Neutrophil (primary cell): ENCODE measurements at regions not wholly inside any gene's neighbourhood (a gene's known extent, or its start where the extent isn't known, plus 50 kb on each side); places are given as distances from the start of the nearest gene placed in this dataset.
"Not testable (repeated sequence)": the region's sequence is repeated elsewhere in the genome, so short reads cannot be mapped to it uniquely, and the experiment has no call there.

Source experiments
- H3K27ac ChIP-seq: fragments of 200-600 bp; sonication (generic); 2 replicates; pipeline ENCODE4 v1.5.1; 2016; ENCODE audit warnings: mild to moderate bottlenecking, moderate library complexity
- H3K27me3 ChIP-seq: fragments of 200-600 bp; sonication (generic); 2 replicates; pipeline ENCODE4 v1.6.0; 2016; ENCODE audit warnings: mild to moderate bottlenecking
- H3K36me3 ChIP-seq: fragments of 200-600 bp; sonication (generic); 2 replicates; pipeline ENCODE4 v1.5.1; 2017
- H3K4me1 ChIP-seq, 2 experiments: fragments of 200-600 bp in 1 of 2; sonication (generic) in 1 of 2; 1 replicate in 1 of 2; 2 replicates in 1 of 2; pipeline versions ENCODE4 v1.5.1 to v1.6.1; 2013 to 2016; ENCODE audit warnings: low read depth in 1 of 2, low read length in 1 of 2, mild to moderate bottlenecking in 1 of 2, moderate library complexity in 1 of 2; ENCODE audit not compliant: control insufficient read depth in 1 of 2, insufficient read depth in 1 of 2
- H3K4me3 ChIP-seq, 2 experiments: fragments of 200-600 bp in 1 of 2; sonication (generic) in 1 of 2; 1 replicate in 1 of 2; 2 replicates in 1 of 2; pipeline ENCODE4 v1.5.1; 2013 to 2016; ENCODE audit warnings: low read depth in 1 of 2, low read length in 1 of 2, mild to moderate bottlenecking in 1 of 2, moderate library complexity in 1 of 2
- H3K9me3 ChIP-seq: fragments of 200-600 bp; sonication (generic); 2 replicates; pipeline ENCODE4 v1.5.1; 2016
- CTCF ChIP-seq: fragments of 200-600 bp; sonication (generic); IDR thresholded peaks from 2 replicates; pipeline ENCODE4 v1.5.1; 2016; ENCODE audit warnings: antibody characterized with exemption

GRCh38 chr2:234865586-234865985, 86.2 kb upstream of the SH3BP4 start:
- no peak overlapping the region for H3K27ac ChIP-seq
- no peaks in the 10 kb centered on the region for H3K36me3 ChIP-seq
- H3K4me1 ChIP-seq = no peaks in the 10 kb centered on the region
- TF ChIP-seq CTCF = no peak
- no peaks in the 10 kb centered on the region for H3K27me3 ChIP-seq
- no peaks in the 10 kb centered on the region for H3K9me3 ChIP-seq
- H3K4me3 ChIP-seq = no peak overlapping the region

GRCh38 chr2:234865040-234865439, 86.8 kb upstream of the SH3BP4 start:
- Histone ChIP-seq H3K27ac (no peak overlapping the region), H3K4me1 (no peaks in the 10 kb centered on the region), H3K27me3 (no peaks in the 10 kb centered on the region), H3K36me3 (no peaks in the 10 kb centered on the region), H3K4me3 (no peak overlapping the region), H3K9me3 (no peaks in the 10 kb centered on the region)
- TF ChIP-seq CTCF = no peak

GRCh38 chr2:234864506-234864905, 87.3 kb upstream of the SH3BP4 start:
- Histone ChIP-seq H3K36me3 (no peaks in the 10 kb centered on the region), H3K4me1 (no peaks in the 10 kb centered on the region), H3K9me3 (no peaks in the 10 kb centered on the region), H3K4me3 (no peak overlapping the region), H3K27ac (no peak overlapping the region), H3K27me3 (no peaks in the 10 kb centered on the region)
- TF ChIP-seq CTCF = no peak

- no peaks in the 10 kb centered on the region for H3K4me1 ChIP-seq
- H3K9me3 ChIP-seq = no peaks in the 10 kb centered on the region
- no peak for TF ChIP-seq CTCF
- no peak overlapping the region for H3K4me3 ChIP-seq
- no peak overlapping the region for H3K27ac ChIP-seq
- no peaks in the 10 kb centered on the region for H3K36me3 ChIP-seq
- no peaks in the 10 kb centered on the region for H3K27me3 ChIP-seq
Measured at GRCh38 chr2:234863043-234863934, 88.5 kb upstream of the SH3BP4 start.

GRCh38 chr2:234861841-234862735, 89.7 kb upstream of the SH3BP4 start:
- no peak for TF ChIP-seq CTCF
- no peaks in the 10 kb centered on the region for H3K27me3 ChIP-seq
- no peak overlapping the region for H3K4me3 ChIP-seq
- no peaks in the 10 kb centered on the region for H3K36me3 ChIP-seq
- H3K9me3 ChIP-seq = no peaks in the 10 kb centered on the region
- no peak overlapping the region for H3K27ac ChIP-seq
- H3K4me1 ChIP-seq = no peaks in the 10 kb centered on the region

- not testable (repeated sequence) for H3K4me1 ChIP-seq, H3K4me3 ChIP-seq, H3K36me3 ChIP-seq, H3K27me3 ChIP-seq, H3K9me3 ChIP-seq, H3K27ac ChIP-seq
Measured at GRCh38 chr2:234859330-234859872, 92.4 kb upstream of the SH3BP4 start.
